ENCODE measurements at regions not wholly inside any gene's neighbourhood (a gene's known extent, or its start where the extent isn't known, plus 50 kb on each side); places are given as distances from the start of the nearest gene placed in this dataset.

- Histone ChIP-seq H4K91ac (ENCODE audit: insufficient read length, low read depth, low read length) (no peak overlapping the region), H3K79me1 (ENCODE audit: insufficient read depth, low read depth, low read length, poor library complexity, severe bottlenecking) (no peaks in the 10 kb centered on the region), H3K79me2 (ENCODE audit: insufficient read depth, low read length) (no peaks in the 10 kb centered on the region), H3K23ac (ENCODE audit: insufficient read length, low read depth, low read length) (no peak overlapping the region), H2BK15ac (ENCODE audit: low read depth, low read length) (no peak overlapping the region), H3K27me3 (ENCODE audit: insufficient read depth, low read length) (no peaks in the 10 kb centered on the region), H2BK20ac (ENCODE audit: low read depth, low read length, poor library complexity, severe bottlenecking) (no peak overlapping the region), H2BK120ac (ENCODE audit: low read depth, low read length, poor library complexity, severe bottlenecking) (no peak overlapping the region), H3K4me1 (ENCODE audit: insufficient read depth, low read length) (no peaks in the 10 kb centered on the region), H3K9ac (ENCODE audit: extremely low read depth, insufficient read length, low read length) (no peak overlapping the region), H2BK12ac (ENCODE audit: insufficient read length, low read depth, low read length) (no peak overlapping the region), H3K9me3 (ENCODE audit: control insufficient read depth, low read depth, low read length) (no peaks in the 10 kb centered on the region), H4K5ac (ENCODE audit: insufficient read length, low read depth, low read length) (no peak overlapping the region), H3K56ac (ENCODE audit: insufficient read length, low read depth, low read length) (no peak overlapping the region), H3T11ph (ENCODE audit: low read length) (no peak overlapping the region), H3K27ac (ENCODE audit: insufficient read length, low read depth, low read length) (no peak overlapping the region), H3K4ac (ENCODE audit: low read depth, low read length) (no peak overlapping the region), H3K18ac (ENCODE audit: insufficient read length, low read depth, low read length) (no peak overlapping the region), H2AFZ (ENCODE audit: low read length) (no peak overlapping the region), H2BK5ac (ENCODE audit: insufficient read length, low read length) (no peak overlapping the region), H4K8ac (replicated peaks; ENCODE audit: insufficient read length, low read depth, low read length) (no peak overlapping the region), H2AK5ac (ENCODE audit: insufficient read length, low read length) (no peak overlapping the region), H3K4me2 (ENCODE audit: insufficient read depth, insufficient read length, low read length) (no peak overlapping the region), H4K20me1 (ENCODE audit: control insufficient read depth, insufficient read depth, insufficient read length) (no peaks in the 10 kb centered on the region), H3K14ac (ENCODE audit: insufficient read depth, low read length) (no peak overlapping the region; the same call in 1 of the 2 replicates), H3K23me2 (ENCODE audit: insufficient read length, low read depth, low read length, poor library complexity, severe bottlenecking) (no peaks in the 10 kb centered on the region)
- no peaks in the 10 kb centered on the region for H3K9me3 Mint-ChIP-seq
- H3K36me3 Mint-ChIP-seq (ENCODE audit: insufficient read depth in 1 of 3, low read depth in 3 of 3): no peaks in the 10 kb centered on the region
- H3K27me3 Mint-ChIP-seq (ENCODE audit: low read depth): no peaks in the 10 kb centered on the region
- no peak for TF ChIP-seq CTCF (conservative IDR thresholded peaks at IDR 0.05)
- WGBS (ENCODE audit: extremely low coverage, insufficient read length, low lambda C conversion rate): no CpG with 5 or more reads among the region's 7 CpGs
- no peak for DNase-seq
- H3K4me1 Mint-ChIP-seq: no peaks in the 10 kb centered on the region
- H3K4me3 Mint-ChIP-seq: no peak overlapping the region
- no peak overlapping the region for H3K27ac Mint-ChIP-seq
These were observed 85.6 kb upstream of the CPEB2 start for GRCh38 chr4:14916554-14917297.

Data from H9 (cell line).